ENCODE measurements at regions not wholly inside any gene's neighbourhood (a gene's known extent, or its start where the extent isn't known, plus 50 kb on each side); places are given as distances from the start of the nearest gene placed in this dataset.

DNA sequence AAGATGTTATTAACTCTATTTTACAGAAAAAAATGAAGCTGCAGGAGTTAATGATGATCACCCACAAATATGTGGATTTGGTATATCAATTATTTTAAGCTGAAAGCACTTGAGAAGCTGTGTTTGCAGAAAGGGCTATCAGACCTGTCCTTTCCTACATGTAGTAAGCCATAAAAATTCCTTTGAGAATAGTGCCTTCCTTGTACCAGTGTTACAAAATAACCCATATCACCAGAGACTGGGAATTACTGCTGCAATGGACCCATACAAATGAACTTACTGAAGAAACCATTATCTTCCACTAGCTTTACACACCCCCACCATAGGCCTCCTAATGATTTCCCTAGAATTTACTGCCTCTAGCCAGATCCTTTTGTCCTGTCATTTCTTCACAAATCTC is 99.2 kb upstream of the ZRANB2 start:
- no peak for DNase-seq

DNA sequence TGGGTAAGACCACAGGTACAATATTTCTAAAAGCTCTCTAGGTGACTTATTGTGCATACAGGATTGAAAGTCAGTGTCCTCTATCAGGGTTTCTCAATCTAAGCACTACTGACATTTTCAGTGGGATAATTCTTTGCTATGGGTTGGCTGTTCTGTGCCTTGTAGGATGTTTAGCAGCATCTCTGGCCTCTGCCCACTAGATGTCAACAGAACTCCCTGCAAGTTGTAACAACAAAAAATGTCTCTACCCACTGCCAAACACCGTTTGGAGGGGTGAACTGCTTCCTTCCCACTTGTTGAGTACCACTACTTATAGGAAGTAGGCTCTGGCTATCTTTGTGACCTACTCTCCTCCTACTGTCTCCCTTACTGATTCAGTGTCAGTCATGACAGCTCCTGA is 90.1 kb upstream of the ZRANB2 start:
- DNase-seq = no peak

DNA sequence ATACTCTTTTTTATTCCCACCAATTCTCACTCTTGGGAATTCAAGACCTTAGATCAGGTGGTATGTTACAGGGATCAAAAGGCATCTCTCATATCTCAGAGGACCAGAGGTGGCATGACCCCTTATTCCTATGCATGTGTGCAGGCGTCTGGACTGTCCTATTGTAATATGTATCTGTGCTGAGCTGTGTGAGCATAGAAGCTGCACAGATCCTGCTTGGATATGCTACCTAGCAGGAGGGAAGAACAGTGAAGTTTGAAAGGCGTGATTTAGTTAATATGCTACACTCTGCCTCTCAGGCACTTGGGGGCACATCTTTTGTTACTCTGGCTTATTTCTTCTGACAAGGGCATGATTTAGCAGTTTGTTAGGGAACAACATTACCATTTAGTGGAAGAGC is 86.7 kb upstream of the ZRANB2 start:
- DNase-seq = no peak

DNA sequence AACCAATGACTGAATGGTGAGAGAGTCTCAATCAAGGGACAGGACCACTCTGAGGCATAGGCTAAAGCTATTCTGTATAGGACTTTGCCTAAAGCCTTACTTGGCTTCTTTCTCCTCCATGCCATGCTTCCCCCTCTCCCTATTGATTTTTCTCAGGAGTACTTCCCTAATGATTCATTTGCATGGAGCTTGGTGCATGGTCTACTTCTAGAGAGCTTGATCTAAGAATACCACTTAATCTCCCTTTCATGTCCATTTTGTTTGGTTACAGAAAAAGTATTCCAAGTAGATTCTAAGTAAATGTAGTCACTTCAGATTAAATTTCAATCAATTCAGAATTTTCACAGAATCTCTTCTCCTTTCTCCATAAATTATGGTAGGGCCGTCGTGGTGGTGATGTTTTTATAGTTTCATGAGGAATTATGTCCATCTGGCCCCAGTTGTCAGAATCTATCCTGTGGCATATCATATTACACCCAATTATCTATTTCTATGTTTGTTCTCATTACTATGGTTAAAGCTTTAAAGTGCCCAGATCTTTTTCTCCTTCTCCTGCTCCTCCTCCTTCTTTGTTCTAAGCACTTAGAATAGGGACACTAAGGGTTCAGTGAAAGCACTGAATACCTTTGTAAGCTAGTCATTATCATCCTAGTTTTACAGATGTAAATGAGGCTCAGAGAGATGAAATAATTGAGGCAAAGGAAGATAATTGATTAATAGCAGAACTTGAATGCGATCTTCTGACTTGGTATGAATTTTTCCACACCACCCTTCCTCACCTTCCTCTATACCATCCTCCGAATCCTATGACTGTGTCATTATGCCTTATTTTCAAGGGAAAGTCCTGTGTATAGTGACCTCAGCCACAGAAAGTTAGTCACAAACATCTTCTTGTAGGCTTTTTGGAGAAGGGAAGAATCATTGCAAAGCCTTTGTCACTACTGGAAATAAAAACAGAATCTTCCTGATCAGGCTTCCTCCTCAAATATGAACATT is 85.6 kb upstream of the ZRANB2 start:
- no peak for DNase-seq

DNA sequence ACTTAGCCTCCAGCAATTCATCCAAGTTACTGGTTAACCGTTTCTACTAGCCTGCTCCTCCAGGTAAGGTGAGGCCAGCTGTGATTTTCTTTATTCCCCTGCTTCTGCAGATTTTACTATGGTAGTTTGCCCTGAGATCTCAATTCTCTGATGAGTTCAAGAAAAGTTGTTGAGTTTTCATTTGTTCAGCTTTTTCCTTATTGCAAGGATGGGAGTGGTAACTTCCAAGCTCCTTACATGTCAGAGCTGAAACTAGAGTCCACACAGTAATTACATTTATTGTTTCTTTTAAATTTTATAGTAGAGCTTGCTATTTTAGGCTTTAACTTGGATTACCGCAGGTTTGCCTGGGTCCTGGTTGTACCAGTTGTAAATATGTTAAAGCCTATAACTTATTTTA is 76.9 kb upstream of the ZRANB2 start:
- DNase-seq = no peak

DNA sequence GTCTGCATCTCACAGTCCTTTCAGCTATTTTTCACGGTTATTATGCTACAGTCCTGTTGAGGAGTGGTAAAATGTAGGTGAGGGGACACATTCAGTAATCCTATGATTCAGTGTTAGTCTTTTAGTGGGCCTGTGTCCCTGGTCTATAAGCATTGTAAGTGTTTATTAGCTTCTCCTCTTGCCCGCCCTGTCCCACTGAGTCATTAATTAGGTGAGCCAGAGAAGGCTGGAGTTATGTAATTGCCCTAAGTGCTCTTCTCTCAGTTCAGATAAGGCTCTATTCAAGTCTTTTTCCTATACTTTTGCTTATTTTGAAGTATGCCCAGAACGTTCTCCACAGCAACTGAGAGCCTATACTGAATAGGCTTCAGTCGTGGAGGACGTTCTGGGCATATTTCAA is 76.3 kb upstream of the ZRANB2 start:
- DNase-seq = no peak

DNA sequence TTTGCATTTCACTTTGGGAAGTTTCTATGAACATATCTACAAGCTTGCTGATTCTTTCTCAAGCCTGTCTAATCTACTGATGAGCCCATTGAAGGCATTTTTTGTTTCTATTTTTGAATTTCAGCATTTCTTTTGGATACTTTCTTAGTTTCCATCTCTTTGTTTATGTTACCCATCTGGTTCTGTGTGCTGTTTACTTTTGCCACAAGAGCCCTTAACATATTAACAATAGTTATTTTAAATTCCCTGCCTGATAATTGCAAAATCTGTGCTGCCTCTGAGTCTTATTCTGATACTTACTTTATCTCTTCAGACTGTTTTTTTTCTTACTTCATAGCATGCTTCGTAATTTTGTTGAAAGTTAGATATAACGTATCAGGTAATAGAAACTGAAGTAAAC is 75.8 kb upstream of the ZRANB2 start:
- no peak for DNase-seq

DNA sequence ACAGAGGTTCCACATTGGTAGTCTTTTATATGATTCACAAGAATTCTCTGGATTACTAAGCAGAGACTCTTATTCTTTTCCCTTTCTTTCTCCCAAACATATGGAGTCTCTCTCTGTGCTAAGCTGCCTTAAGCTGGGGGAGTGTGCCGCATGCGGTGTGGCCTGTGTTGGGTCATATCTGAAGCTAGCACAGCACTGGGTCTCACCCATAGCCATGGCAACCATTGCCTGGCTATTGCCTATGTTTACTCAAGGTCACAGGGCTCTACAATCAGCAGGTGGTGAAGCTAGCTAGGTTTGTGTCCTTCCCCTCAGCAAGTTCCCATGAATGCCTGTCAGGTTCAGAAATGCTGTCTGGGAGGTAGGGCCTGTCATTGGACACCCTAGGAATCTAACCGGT is 73.6 kb upstream of the ZRANB2 start:
- no peak for DNase-seq

DNA sequence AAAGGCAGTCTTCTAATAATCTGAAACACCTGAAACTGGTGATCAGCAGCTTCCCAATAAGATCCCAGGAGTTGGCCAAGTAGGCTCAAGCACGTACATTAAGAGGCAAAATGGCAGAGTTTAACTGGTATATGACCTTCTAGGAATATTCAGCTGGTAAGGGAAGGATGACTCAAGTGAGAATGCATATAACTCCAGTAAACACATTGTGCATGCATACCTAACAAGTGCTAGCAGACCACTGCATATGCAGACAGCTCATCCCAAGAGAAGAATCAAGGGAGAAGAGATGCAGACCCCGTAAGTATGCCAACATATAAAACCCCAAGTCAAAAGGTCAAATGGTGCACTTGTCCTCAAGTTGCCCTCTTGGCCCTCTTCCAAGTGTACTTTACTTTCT is 73.0 kb upstream of the ZRANB2 start:
- DNase-seq = no peak

DNA sequence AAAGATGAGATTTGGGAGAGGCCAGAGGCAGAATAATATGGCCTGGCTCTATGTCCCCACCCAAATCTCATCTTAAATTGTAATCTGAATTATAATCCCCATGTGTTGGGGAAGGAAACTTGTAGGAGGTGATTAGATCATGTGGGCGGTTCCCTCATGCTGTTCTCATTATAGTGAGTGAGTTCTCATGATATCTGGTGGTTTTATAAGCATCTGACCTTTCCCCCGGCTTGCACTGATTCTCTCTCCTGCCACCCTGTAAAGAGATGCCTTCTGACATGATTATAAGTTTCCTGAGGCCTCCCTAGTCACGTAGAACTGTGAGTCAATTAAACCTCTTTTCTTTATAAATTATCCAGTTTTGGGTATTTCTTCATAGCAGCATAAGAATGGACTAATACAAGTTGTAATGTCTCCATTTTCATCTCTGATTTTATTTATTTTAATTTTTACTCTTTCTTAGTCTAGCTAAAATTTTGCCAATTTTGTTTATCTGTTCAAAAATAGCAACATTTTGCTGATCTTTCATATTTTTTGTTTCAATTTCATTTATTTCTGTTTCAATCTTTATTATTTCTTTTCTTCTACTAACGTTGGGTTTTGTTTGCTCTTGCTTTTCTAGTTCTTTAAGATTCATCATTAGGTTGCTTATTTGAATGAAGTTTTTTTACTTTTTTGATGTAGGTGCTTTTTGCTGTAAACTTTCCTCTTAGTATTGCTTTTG is 67.0 kb upstream of the ZRANB2 start:
- no peak for DNase-seq

DNA sequence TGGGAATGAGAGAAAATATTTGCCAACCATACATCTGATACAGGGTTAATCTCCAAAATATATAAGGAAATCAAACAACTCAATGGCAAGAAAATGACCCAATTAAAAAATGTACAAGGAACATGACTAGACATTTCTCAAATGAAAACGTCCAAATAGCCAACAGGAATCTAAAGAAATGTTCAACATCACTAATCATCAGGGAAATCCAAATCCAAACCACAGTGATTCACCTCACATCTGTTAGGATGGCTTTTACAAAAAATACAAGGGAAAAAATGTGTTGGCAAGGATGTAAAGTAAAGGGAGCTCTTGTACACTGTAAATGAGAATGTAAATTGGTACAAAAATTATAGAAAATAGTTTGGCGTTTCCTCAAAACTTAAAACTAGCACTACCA is 54.7 kb upstream of the ZRANB2 start:
- DNase-seq = no peak

Measured in inflammatory macrophage treated with lipopolysaccharide for 1 hour (primary cell).